Stimulated activated naive CD4-positive, alpha-beta T cell treated with Interleukin-2 at 50 U/mL for 16 hours (primary cell): ENCODE measurements at regions not wholly inside any gene's neighbourhood (a gene's known extent, or its start where the extent isn't known, plus 50 kb on each side); places are given as distances from the start of the nearest gene placed in this dataset.
A peak's percentile ranks its signal among the peaks of the same experiment; 100 is the strongest.

Experiments used
- DNase-seq: peaks from one replicate; lab custom pipeline; 2025; lab: John Stamatoyannopoulos, UW

- no peak for DNase-seq
Observed at GRCh38 chr2:236499691-236500578, 69.7 kb upstream of the ACKR3 start.

- DNase-seq = no peak
Observed at GRCh38 chr2:236501026-236501425, 68.6 kb upstream of the ACKR3 start.

GRCh38 chr2:236501531-236501930 lies 68.1 kb upstream of the ACKR3 start:
- no peak for DNase-seq

- no peak for DNase-seq
Observed at GRCh38 chr2:236503100-236503499, 66.5 kb upstream of the ACKR3 start.

- DNase-seq = no peak
Observed at GRCh38 chr2:236503583-236503982, 66.0 kb upstream of the ACKR3 start.

GRCh38 chr2:236505041-236505440 lies 64.6 kb upstream of the ACKR3 start:
- no peak for DNase-seq

- no peak for DNase-seq
Observed at GRCh38 chr2:236505648-236506047, 64.0 kb upstream of the ACKR3 start.

GRCh38 chr2:236507393-236508085 lies 62.1 kb upstream of the ACKR3 start:
- DNase-seq = peak; percentile 21

- DNase-seq = no peak
Observed at GRCh38 chr2:236508466-236508865, 61.2 kb upstream of the ACKR3 start.

- DNase-seq = no peak
Observed at GRCh38 chr2:236510034-236510433, 59.6 kb upstream of the ACKR3 start.

GRCh38 chr2:236511266-236511665 lies 58.4 kb upstream of the ACKR3 start:
- DNase-seq = no peak

GRCh38 chr2:236512267-236512666 lies 57.4 kb upstream of the ACKR3 start:
- no peak for DNase-seq

- DNase-seq = peak; percentile 37
Observed at GRCh38 chr2:236512902-236513435, 56.7 kb upstream of the ACKR3 start.

GRCh38 chr2:236513956-236514355 lies 55.7 kb upstream of the ACKR3 start:
- DNase-seq = no peak

- DNase-seq = no peak
Observed at GRCh38 chr2:236516708-236517107, 52.9 kb upstream of the ACKR3 start.

- no peak for DNase-seq
Observed at GRCh38 chr2:236517251-236518031, 52.2 kb upstream of the ACKR3 start.
